ENCODE measurements at regions not wholly inside any gene's neighbourhood (a gene's known extent, or its start where the extent isn't known, plus 50 kb on each side); places are given as distances from the start of the nearest gene placed in this dataset.

DNA sequence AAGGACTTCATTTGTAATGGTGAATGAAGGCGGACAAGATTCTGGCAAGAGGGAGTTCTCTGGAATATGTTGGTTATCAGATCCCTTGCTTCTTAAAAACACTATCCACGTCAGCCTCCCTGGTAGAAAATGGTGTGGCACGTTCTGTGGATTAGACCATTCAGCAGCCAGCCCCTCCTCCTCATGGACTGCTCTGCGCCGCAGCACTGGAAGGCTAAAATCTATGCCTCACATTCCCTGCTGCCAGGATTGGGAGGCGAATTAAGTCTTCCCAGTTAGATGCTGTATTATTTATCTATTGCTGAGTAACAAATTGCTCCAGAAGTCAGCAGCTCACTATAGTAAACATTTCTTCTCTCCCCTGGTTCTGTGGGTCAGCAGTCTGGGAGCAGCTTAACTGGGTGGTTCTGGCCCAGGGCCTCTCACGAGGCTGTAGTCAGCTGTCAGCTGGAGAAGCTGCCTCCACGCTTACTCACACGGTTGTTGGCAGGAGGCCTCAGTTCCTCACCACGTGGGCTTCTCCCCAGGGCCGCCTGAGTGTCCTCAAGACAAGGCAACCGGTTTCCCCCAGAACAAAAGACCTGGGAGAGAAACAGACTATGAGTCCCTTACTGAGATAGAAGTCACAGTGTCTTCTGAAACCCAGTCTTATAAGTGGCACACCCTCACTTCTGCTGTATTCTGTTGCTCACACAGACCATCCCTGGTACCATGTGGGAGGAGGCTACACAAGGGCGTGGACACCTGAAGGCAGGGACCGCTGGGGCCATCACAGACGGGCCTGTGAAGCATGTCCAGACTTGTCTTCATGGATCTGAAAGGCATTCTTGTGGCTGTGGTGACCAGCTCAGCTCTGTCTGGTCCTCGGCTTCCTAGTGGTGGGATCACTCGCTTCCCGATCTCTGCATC is 101.0 kb downstream of the NRN1 start:
- H3K27me3 Mint-ChIP-seq (ENCODE audit: low read depth) = no peaks in the 10 kb centered on the region; the same call in none of the 2 replicates
- H2BK5ac ChIP-seq (ENCODE audit: insufficient read length, low read length) = no peak overlapping the region
- no peaks in the 10 kb centered on the region for H3K27me3 ChIP-seq (ENCODE audit: insufficient read depth, low read length)
- H2BK12ac ChIP-seq (ENCODE audit: insufficient read length, low read depth, low read length) = no peak overlapping the region
- H3K4me1 Mint-ChIP-seq = no peaks in the 10 kb centered on the region
- H3K56ac ChIP-seq (ENCODE audit: insufficient read length, low read depth, low read length) = no peak overlapping the region
- H4K20me1 ChIP-seq (ENCODE audit: control insufficient read depth, insufficient read depth, insufficient read length) = no peaks in the 10 kb centered on the region
- H4K8ac ChIP-seq (replicated peaks; ENCODE audit: insufficient read length, low read depth, low read length) = no peak overlapping the region
- no peak overlapping the region for H3K27ac Mint-ChIP-seq
- no peaks in the 10 kb centered on the region for H3K36me3 Mint-ChIP-seq (ENCODE audit: insufficient read depth in 1 of 3, low read depth in 3 of 3)
- TF ChIP-seq, protein P1, sequence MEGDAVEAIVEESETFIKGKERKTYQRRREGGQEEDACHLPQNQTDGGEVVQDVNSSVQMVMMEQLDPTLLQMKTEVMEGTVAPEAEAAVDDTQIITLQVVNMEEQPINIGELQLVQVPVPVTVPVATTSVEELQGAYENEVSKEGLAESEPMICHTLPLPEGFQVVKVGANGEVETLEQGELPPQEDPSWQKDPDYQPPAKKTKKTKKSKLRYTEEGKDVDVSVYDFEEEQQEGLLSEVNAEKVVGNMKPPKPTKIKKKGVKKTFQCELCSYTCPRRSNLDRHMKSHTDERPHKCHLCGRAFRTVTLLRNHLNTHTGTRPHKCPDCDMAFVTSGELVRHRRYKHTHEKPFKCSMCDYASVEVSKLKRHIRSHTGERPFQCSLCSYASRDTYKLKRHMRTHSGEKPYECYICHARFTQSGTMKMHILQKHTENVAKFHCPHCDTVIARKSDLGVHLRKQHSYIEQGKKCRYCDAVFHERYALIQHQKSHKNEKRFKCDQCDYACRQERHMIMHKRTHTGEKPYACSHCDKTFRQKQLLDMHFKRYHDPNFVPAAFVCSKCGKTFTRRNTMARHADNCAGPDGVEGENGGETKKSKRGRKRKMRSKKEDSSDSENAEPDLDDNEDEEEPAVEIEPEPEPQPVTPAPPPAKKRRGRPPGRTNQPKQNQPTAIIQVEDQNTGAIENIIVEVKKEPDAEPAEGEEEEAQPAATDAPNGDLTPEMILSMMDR (conservative IDR thresholded peaks at IDR 0.05) = no peak
- H3K4me1 ChIP-seq (ENCODE audit: insufficient read depth, low read length) = no peaks in the 10 kb centered on the region
- H3K79me2 ChIP-seq (ENCODE audit: insufficient read depth, low read length) = no peaks in the 10 kb centered on the region
- no peaks in the 10 kb centered on the region for H3K9me3 ChIP-seq (ENCODE audit: control insufficient read depth, low read depth, low read length)
- H3K79me1 ChIP-seq (ENCODE audit: insufficient read depth, low read depth, low read length, poor library complexity, severe bottlenecking) = no peaks in the 10 kb centered on the region
- no peak overlapping the region for H3K27ac ChIP-seq (ENCODE audit: insufficient read length, low read depth, low read length)
- H3K9me3 Mint-ChIP-seq = no peaks in the 10 kb centered on the region
- no peak overlapping the region for H2BK15ac ChIP-seq (ENCODE audit: low read depth, low read length)
- no CpG with 5 or more reads among the region's 18 CpGs for WGBS (ENCODE audit: extremely low coverage, insufficient read length, low lambda C conversion rate)
- H3K18ac ChIP-seq (ENCODE audit: insufficient read length, low read depth, low read length) = no peak overlapping the region
- DNase-seq = no peak
- H2AFZ ChIP-seq (ENCODE audit: low read length) = no peak overlapping the region
- no peak overlapping the region for H3T11ph ChIP-seq (ENCODE audit: low read length)
- H4K91ac ChIP-seq (ENCODE audit: insufficient read length, low read depth, low read length) = no peak overlapping the region
- no peak overlapping the region for H3K9ac ChIP-seq (ENCODE audit: extremely low read depth, insufficient read length, low read length)
- H3K4me2 ChIP-seq (ENCODE audit: insufficient read depth, insufficient read length, low read length) = no peak overlapping the region
- H2BK120ac ChIP-seq (ENCODE audit: low read depth, low read length, poor library complexity, severe bottlenecking) = no peak overlapping the region
- H3K23ac ChIP-seq (ENCODE audit: insufficient read length, low read depth, low read length) = no peak overlapping the region
- no peak overlapping the region for H3K14ac ChIP-seq (ENCODE audit: insufficient read depth, low read length)
- H2BK20ac ChIP-seq (ENCODE audit: low read depth, low read length, poor library complexity, severe bottlenecking) = no peak overlapping the region
- no peak overlapping the region for H4K5ac ChIP-seq (ENCODE audit: insufficient read length, low read depth, low read length)
- H3K23me2 ChIP-seq (ENCODE audit: insufficient read length, low read depth, low read length, poor library complexity, severe bottlenecking) = no peaks in the 10 kb centered on the region
- no peak overlapping the region for H3K4me3 Mint-ChIP-seq
- no peak overlapping the region for H3K4ac ChIP-seq (ENCODE audit: low read depth, low read length)
- no peak overlapping the region for H2AK5ac ChIP-seq (ENCODE audit: insufficient read length, low read length)
